Lower leg skin (tissue), 3 donors: ENCODE measurements at regions not wholly inside any gene's neighbourhood (a gene's known extent, or its start where the extent isn't known, plus 50 kb on each side); places are given as distances from the start of the nearest gene placed in this dataset.

Source experiments
- POLR2A ChIP-seq, 2 donors: fragments of 450-650 bp; IDR thresholded peaks; one replicate each; pipeline ENCODE4 v1.6.1; 2016 to 2017; ENCODE audit warnings: antibody characterized with exemption in 2 of 2, mild to moderate bottlenecking in 1 of 2, moderate library complexity in 1 of 2
- TF ChIP-seq, protein P1 (sequence below), 3 donors: fragments of 450-650 bp; IDR thresholded peaks; one replicate each; pipeline ENCODE4 v1.5.1; 2016; ENCODE audit warnings: antibody characterized with exemption in 3 of 3, mild to moderate bottlenecking in 3 of 3, moderate library complexity in 2 of 3

DNA sequence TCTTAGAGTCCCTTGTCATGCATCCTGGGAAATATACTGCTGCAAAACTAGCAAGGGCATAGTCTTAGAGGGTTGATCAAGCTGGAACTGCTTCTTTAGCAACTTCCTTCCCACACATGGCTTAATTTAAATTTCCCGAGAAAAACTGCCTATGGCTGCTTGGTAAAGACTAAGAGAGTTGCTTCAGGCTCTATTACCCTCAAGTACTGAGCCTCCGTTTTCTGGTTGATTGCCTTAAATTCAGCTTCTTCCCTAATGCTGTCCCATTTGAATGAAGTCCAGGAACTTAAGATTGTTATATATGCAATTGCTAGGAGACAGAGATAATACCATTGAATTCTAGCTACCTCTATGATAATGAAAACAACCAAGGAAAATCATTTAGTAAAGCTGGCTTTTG lies 385.7 kb upstream of the CYLC2 start:
- TF ChIP-seq, protein P1, sequence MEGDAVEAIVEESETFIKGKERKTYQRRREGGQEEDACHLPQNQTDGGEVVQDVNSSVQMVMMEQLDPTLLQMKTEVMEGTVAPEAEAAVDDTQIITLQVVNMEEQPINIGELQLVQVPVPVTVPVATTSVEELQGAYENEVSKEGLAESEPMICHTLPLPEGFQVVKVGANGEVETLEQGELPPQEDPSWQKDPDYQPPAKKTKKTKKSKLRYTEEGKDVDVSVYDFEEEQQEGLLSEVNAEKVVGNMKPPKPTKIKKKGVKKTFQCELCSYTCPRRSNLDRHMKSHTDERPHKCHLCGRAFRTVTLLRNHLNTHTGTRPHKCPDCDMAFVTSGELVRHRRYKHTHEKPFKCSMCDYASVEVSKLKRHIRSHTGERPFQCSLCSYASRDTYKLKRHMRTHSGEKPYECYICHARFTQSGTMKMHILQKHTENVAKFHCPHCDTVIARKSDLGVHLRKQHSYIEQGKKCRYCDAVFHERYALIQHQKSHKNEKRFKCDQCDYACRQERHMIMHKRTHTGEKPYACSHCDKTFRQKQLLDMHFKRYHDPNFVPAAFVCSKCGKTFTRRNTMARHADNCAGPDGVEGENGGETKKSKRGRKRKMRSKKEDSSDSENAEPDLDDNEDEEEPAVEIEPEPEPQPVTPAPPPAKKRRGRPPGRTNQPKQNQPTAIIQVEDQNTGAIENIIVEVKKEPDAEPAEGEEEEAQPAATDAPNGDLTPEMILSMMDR (IDR thresholded peaks at IDR 0.05): no peak
- TF ChIP-seq POLR2A (IDR thresholded peaks at IDR 0.05): no peak
